Erythroblast (primary cell): ENCODE measurements at regions not wholly inside any gene's neighbourhood (a gene's known extent, or its start where the extent isn't known, plus 50 kb on each side); places are given as distances from the start of the nearest gene placed in this dataset.

ENCODE experiments used
- DNase-seq, 2 experiments: peaks; one replicate each; lab custom pipeline; 2025; lab: John Stamatoyannopoulos, UW
- GATA1 ChIP-seq: IDR thresholded peaks from 2 replicates; pipeline ENCODE4 v1.6.1; 2011; ENCODE audit warnings: low read depth, mild to moderate bottlenecking, control low read depth, low read length, moderate library complexity
- POLR2A ChIP-seq: IDR thresholded peaks from 2 replicates; pipeline ENCODE4 v1.6.1; 2011; ENCODE audit warnings: mild to moderate bottlenecking, low read length

DNA sequence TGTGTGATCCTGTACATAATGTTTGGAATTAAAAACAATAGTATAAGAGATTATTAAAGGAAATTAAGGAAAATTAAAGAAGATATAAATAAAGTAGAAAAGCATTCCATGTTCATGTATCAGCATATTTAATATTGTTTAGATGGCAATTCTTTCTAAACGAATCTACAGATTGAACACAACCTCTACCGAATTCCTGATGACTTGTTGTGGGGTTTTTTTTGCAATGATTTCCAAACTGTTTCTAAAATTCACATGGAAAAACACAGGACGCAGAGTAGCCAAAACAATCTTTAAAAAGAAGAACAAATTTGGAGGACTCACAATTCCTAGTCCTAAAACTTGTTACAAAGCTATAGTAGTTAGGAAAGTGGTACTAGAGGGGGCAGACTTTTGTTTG, 573.4 kb upstream of the IGFBP3 start:
- TF ChIP-seq GATA1 (no peak), POLR2A (no peak)
- no peak for DNase-seq

DNA sequence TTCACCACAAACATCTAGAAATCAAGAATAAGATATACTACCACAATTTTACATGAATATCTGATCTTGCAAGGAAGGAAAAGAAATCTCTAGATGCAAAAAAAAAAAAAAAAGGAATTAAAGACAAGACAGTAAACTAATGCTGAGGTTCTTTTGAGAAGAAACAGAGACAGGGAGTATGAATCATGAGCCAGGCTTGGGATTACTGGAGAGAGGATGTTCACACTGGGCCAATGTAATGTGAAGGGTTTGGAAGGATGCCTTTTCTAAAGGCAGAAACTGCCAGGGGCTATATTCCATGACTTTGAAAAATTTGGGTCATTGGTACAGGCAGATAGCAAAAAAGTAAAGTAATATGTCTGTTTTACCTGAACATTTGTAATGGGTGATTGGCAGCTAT, 573.0 kb upstream of the IGFBP3 start:
- no peak for DNase-seq

DNA sequence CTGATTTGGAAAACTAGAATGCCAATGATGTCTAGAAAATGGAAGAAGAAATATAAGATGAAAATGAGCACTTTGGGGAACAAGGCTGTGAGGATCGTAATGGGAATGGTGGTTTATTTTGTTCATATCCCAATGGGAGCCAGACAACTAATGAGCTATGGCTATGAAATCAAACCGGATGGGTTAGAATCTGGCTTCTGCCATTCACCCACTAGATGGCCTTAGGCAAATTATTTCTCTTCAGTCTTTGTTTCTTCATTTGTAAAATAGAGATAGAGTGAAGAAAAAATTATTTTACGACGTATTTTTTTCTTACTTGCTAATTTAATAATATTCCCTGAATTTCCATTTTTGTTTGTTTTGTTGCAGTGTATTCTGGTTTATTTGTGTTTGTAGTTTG, 572.1 kb upstream of the IGFBP3 start:
- DNase-seq: no peak
- TF ChIP-seq GATA1: no peak
- no peak for TF ChIP-seq POLR2A

More for the DNA sequence above, 573.0 kb upstream of the IGFBP3 start:
- TF ChIP-seq POLR2A (no peak), GATA1 (no peak)

DNA sequence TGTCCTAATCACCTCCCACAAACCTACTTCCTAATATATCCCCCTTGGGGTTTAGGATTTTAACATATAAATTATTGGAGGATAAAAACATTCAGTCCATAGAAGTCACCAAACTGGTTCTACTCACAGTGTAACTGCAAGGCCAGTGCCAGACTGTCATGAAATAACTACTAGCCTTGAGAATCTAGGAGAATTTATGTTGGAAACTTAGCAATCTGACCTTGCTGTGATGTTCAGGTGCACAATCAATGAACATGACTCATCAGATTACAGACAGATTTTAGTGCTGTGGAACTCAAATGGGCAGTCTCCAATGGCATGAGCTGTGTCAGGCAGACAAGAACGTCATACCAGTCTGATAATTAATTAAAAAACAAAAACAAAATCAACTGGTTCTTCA, 571.4 kb upstream of the IGFBP3 start:
- TF ChIP-seq POLR2A (no peak), GATA1 (no peak)
- DNase-seq: no peak

DNA sequence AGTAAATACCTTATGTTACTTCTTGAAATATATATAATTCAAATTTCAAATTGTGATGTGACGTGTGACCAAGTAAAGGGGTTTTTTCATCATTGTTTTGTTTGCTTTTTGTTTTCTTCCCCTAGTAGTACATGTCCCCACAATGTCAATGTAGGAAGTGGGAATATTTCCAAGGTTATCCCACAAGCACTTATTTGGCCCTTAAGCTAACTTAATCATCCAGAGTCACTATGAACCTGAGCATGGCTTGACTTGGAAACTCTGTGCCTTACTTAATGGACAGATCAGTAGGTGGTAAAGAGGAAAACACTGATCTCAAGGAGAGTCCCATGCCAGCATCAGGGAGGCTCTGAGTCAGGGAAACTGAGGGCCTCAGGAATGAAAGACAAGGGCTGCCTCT, 569.3 kb upstream of the IGFBP3 start:
- TF ChIP-seq POLR2A (no peak), GATA1 (no peak)

DNA sequence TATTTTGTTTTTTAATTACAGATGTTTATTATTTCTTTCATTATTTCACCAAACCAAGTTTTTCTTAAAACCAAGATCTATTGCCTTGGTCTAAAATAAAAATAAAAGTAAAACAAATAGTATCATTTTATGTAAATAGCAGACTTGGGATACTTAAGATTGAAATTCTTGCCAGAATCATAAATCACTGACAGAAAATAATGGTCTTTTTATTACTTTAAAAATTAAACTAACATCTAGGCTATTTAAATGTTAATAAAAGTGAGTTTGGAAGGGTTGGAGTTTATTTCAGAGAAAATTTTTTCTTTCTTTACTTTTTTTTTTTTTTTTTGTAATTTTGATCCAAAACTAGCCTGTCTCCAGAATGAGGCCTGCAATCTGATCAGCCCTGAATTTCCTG, 568.0 kb upstream of the IGFBP3 start:
- no peak for DNase-seq
- no peak for TF ChIP-seq POLR2A
- no peak for TF ChIP-seq GATA1

More for the DNA sequence above, 569.3 kb upstream of the IGFBP3 start:
- DNase-seq: no peak

DNA sequence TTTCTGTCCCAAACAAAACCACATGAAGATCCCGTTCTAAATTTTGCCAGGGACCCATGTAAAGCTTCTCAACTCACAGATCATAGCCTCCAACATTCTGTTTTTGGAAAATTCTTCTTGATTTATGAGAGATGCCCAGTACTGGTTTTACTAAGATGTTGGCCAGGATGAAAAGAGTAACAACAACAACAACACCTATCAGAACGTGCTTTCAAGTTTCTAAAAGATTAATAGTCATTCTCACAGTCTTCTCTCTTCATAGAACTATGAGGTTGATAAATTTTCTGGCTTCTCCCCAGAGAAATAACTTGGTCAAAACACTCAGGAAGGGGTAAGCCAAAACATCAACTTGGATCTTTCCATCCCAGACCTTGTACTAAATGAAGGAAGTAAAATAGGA, 567.5 kb upstream of the IGFBP3 start:
- TF ChIP-seq GATA1 (no peak), POLR2A (no peak)
- DNase-seq: no peak

DNA sequence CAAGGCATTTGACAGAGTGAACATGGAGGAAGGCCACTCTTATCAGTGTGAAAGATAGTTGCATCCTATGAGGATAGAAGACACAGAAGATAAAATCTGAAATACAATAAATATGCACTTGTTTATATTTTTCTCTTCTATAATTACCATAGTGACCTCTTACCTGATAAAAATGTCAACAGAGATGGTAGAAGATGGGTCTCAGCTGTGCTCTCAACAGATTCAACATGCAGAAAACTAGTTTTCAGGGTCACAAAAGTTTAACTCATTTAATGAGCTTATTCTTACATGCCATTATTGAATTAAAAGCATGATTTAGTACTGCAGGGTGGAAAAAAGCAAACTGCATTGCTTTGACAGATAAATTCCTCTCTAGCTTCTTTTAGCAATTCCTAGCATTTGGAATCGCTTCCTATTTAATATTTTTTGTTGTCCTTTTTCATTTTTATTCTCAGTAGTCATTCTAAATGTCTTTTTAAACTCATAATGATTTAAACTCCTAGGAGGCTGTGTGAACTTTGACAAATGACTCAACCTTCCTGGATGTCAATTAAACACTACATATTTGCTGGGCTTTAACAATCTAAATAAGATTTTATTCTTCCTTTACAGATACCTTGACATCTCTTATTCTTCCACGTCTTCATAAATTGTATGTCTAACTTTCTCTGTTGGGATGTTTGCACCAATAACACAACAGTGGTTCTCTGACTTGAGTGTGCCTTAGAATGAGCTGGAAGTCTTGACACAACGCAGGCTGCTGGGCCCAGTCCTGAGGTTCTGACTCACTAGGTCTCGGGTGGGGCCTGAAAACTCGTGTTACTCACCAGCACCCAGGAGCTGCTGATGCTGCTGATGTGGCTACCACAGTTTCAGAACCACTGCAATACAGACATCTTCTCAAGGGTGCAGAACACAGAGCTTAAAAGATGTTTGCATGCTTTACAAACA, 565.5 kb upstream of the IGFBP3 start:
- TF ChIP-seq GATA1: no peak
- no peak for TF ChIP-seq POLR2A
- peak in 1 of 2 experiments; percentile 10 for DNase-seq

DNA sequence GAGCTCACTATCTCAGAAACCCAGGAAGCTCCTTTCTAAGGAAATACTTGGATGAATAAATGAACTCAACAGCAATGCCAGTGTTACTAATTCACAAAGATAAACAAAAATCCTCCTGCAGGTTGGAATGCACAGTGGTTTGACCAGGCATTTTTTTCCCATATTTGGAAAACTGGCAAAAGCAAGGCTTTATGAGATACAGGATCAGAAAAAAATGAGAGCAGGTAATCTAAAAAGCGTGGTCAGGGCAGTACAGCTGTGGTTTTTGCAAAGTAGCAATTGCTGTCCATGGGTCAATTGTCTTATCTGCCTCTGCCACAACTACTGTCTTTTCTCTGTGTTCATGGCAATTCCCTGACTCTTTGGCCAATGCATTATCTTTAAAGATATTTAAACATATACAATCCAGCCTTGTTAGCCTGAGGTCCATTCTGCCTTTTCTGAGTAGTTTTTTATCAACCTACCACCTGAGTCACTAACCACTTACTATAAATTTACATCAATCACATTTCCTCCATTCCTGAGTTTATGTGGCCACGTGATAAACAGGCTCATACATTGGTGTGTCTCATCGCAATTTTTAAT, 564.5 kb upstream of the IGFBP3 start:
- DNase-seq: no peak
- TF ChIP-seq POLR2A (no peak), GATA1 (no peak)

DNA sequence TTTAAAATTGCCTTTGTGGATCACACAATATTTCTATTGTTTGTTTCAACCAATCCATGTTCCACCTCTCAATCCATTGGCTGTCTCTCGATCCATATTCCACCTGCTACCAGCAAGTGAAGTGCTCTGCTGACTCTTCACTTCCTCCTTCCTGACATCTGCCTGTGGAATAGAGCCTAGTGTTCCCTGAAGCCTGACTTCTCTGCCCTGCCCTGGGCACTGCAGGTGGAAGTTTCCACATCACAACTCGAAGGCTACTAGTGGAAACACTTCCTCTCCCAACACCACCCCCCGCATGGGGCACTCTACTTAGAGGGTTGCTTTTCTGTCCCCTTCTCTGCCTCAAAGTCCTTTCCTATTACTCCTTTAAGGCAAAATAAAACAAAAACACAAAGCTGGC, 563.8 kb upstream of the IGFBP3 start:
- TF ChIP-seq POLR2A: no peak
- TF ChIP-seq GATA1: no peak
- DNase-seq: no peak

DNA sequence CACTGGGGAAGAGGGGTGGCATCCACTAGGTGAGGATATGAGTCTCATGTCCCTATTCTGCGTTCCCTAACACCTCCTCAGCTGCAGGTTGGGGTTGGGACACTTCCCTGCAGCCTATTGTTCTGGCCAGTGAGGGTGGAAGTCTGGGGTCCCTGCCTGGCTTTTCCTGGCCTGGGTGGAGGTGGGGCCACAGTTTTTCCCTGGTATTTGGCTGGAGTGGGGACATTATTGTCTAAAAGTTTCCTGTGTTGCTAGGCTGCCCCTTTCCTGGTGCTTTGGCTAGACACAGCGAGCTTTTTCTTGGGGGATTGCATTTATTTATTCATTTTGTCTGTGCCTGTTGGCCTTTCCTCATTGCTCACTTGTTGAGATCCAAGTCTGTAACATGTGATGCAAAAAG, 559.5 kb upstream of the IGFBP3 start:
- DNase-seq: no peak
- TF ChIP-seq POLR2A: no peak
- TF ChIP-seq GATA1: no peak

DNA sequence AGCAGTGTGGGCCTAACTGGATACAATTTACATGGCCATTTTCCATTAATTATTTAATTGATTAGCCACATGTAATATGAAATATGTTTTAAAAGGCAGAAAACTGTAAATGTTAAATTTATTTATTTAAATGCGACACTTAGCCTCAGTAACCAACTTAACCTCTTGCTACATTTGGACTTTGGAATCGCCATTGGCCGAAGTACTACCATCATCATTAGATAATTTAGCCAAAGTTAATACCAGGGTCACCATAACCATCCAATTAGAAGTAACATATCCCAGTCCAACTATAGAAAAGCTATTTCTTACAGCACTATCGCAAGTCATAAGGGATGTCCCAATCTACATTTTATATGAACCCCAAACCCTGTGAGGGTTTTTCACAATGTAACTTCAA, 558.6 kb upstream of the IGFBP3 start:
- no peak for DNase-seq
- no peak for TF ChIP-seq GATA1
- TF ChIP-seq POLR2A: no peak

DNA sequence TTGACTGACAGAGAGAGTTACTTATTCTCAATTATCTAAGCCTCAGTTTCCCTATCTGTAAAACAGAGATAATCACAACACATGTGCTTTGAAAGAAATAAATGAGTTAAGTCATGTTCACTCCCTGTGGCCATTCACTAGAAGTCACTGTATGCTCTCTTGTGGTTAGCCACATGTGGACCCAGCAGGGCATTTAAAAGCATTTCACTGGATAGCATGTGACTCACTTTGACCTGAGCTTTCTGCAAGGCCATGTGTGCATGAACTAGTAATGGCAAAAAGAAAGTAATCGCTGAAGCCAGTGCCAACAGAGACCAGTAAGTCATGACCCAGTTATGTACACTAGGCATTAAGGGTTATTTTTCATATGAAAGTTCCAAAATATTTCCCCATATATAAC, 557.0 kb upstream of the IGFBP3 start:
- TF ChIP-seq GATA1 (no peak), POLR2A (no peak)
- DNase-seq: no peak

DNA sequence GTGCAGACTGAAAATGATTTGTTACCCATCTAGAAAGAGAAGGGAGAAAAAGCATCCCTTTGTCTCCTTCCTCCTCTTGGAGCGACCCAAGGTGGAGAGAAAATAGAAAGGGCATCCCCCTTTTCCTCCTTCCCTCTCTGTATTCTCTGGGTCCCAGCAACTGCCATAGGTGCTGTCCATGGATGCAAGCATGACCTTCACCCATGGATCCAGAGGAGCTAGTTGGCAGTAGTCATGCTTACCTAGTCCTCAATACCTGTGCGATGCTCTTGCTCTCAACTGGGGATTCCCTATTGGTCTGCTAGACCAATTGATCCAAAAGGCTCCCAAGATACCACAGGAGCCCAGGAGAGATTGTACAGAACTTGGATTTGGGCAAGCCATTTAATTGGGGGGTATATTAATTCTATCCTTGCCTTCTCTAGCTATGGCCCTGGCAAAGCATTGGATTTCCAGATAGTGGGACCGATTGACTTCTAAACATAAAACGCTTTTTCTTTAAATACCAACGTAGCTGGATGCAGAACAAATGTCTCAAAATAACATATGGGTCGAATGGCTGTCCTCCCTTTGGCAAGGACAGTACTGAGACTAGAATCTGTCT, 547.8 kb upstream of the IGFBP3 start:
- TF ChIP-seq GATA1: no peak
- no peak for TF ChIP-seq POLR2A

More for the DNA sequence above, 547.8 kb upstream of the IGFBP3 start:
- peak; percentile 37 for DNase-seq
